IPS-NIHi11 (cell line): ENCODE measurements at regions not wholly inside any gene's neighbourhood (a gene's known extent, or its start where the extent isn't known, plus 50 kb on each side); places are given as distances from the start of the nearest gene placed in this dataset.
"Not testable (repeated sequence)": the region's sequence is repeated elsewhere in the genome, so short reads cannot be mapped to it uniquely, and the experiment has no call there.

Experiments
- DNase-seq: peaks from one replicate; pipeline ENCODE4 v3.0.0; 2012; ENCODE audit warnings: mixed read lengths, low spot score

DNA sequence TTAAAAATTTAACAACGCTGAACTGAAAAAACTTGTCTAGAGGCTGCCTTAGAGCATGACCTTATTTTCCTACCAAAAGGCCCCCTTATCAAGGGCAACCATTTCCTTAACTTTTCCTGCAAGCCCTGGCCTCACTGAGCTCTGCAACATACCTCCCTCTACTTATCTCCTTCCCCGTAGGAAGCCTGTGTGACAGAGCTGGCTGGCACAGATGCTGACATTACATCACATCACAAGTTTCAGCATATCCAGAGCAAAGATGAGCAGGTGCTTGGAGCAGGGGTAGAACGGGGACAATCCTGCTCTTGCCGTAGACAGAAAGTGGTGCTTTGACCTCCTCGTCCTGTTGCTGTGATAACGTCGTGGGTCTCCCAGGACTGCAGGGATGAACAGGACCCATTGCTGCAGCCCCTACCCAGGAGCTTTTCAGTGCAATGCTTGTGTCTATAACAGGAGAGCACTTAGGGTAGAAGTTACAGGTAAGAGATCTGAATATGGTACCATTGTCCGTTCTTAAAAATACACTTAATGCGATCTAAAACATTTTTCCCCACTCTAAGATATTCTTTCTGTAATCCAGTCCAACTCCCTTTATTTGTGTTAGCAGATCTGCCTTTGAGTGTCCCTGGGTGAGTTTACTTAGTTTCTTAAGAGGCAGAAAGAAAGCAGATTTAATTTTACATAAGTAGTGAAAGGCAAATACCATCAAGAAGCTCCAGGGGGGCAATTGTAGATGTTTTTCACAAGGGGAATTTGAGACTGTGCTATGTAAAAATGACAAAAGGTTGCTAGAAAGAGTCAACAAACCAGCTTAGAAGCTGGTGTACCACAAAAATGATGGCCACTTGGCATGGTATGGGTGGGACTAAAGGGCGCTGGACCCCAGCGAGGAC, 101.9 kb upstream of the EFNA5 start:
- peak; percentile 9 for DNase-seq

DNA sequence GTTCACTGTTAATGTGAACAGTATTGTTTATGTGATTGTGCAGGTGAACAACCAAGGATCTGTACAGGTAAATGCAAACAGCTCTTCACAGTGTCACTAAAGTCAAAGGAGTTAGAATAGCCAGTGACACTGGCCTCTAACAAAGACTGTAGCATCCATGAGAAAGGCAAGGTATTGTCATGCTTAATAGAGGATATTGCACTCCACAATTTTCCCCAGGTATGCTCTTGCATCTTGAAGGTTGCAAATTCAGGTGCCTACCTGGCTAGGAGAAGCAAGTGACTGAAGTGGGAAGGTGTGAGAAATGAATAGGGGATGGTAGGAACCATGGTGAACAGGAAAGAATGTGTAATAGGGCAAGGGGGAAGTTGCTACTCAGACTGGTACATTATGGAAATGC, 101.2 kb upstream of the EFNA5 start:
- DNase-seq = no peak

GRCh38 chr5:107770051-107770450, 99.3 kb upstream of the EFNA5 start:
- no peak for DNase-seq

GRCh38 chr5:107769519-107769918, 98.8 kb upstream of the EFNA5 start:
- no peak for DNase-seq

- no peak for DNase-seq
These were observed 96.2 kb upstream of the EFNA5 start for GRCh38 chr5:107766972-107767371.

DNA sequence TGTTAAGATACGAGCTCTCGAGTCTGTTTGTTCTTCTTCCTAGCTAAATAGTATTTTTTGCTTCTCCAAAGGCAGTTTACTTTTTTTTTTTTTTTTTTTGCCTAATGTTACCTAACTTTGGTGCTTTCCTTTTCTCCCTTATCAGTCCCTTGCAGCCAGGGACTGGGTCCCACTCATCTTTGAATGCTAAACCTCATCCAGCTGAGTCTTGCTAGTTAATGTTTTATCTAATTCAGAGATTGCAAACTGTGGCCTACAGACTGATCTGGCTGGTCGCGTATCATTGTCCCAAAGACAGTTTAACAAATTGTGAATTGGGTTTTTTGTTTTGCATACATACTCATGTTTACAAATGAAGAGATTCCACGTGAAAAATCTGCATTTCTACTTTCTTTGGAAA, 95.7 kb upstream of the EFNA5 start:
- no peak for DNase-seq

DNA sequence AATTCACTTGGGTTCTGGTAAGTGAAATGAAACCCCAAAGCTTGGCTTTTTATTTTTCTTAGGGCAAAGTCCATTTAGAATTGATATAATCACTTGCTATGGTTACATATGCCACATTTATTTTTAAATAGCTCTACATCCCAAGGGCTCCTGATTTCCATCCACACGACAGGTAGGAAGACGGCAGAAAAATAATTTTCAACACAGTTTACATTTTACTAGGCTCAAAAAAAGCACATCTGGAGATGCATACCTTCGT, 95.0 kb upstream of the EFNA5 start:
- no peak for DNase-seq

DNA sequence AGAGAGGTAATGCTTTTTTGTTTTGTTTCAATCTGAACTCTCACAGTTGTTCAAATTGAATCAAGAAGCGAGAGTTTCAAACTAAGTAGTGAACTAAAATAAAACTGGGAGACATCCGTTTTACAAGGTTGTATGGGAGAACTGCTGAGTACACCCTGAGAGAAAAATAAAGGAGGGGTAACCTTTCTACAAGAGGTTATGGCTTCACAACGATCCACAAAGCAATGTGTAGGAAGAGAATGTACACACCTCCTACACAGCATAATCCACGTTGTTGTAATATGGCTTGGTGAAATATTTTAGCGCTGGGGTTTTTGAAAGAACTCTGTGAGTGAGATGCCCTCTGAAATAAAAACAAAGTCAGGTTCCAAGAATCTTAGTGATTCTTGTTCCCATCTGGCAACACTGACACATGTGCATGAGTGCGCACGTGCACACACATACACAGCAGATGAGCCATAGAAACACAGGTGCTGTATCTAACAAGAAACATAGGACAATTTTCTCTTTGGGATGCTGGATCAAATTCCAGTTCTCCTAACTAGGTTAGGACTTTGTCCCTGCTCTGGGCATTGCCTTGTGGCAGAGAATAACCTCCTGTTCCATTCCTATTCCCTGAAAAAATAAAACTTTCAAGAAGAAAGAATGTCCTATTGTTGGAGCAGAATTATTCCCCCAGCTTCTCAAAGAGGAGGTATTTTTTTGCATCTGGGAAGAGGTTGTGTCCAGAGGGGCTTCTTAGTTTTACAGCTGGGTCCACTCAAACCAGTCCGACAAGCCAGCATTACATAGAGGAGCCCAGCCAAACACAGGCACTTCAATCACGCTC, 94.5 kb upstream of the EFNA5 start:
- DNase-seq = no peak

GRCh38 chr5:107764282-107764681, 93.5 kb upstream of the EFNA5 start:
- no peak for DNase-seq

DNA sequence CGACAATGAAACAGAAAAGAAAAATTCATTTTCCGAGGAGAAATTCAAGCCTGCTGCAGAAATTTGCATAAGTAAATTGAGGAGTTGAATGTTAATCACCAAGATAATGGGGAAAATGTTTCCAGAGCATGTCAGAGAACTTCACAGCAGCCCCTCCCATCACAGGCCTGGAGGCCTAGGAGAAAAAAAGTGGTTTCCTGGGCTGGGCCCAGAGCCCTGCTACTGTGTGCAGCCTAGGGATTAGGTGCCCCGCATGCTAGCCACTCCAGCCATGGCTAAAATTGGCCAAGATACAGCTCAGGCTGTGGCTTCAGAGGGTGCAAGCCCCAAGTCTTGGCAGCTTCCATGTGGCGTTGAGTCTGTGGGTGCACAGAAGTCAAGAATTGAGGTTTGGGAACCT, 82.7 kb upstream of the EFNA5 start:
- no peak for DNase-seq

DNA sequence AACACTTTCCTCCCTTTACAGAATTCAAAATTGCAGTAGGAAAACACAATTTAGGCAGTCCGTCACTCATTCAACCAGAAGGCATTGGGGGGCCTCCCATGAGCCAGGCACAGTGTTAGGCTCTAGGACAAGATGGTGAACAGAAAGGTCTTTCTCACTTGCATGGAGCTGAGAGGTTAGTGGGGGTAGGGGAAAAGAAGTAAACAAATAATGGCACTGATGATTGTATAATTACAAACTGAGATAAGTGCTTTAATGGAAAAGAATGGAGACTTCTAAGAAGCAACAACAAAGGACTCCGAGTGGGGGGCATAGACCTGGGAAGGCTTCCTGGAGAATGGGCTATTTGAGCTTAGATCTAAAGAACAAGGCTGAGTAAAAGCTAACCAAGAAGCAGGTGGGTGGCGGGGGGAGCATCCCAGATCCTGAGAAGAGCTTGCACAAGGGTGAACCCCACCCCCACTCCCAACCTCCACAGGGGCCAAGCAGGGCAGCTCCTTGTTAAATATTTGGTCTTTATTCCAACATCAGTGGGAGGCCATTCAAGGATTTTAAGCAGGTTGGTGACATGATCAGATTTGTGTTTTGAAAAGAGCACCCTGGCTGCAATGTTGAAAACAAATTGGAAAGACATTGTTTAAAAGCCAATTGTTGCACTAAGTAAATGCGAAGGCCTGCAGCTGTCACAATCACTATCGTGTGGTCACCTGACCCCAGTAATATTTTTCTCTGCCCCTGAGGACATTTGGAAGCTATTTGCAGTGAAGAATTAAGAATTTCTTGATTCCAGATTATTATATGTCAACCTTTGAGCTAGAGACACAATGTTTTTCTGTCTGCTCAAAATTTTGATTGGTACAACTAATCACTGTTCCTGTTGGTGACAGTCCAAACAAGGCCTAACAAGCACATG, 73.9 kb upstream of the EFNA5 start:
- peak; percentile 50 for DNase-seq

GRCh38 chr5:107743373-107744000, 72.8 kb upstream of the EFNA5 start:
- no peak for DNase-seq

GRCh38 chr5:107739661-107740060, 68.9 kb upstream of the EFNA5 start:
- no peak for DNase-seq

DNA sequence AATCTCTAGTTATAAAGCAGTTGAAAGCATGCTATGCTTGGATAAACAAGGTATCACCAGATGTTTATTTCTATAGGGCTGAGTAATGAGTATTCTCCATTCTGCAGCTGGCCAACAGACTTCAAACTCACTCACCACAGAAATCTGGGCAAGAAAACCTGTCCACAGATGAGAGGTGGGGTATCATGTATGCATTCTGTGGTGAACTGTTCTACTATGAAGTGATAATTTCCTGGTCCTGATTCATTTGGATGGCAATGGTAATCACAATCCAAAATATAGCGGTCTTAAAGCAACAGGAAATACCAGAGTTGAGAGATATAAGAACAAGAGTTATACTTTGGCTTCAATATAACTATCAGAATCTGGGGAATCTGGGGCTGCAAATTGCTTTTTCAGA, 65.9 kb upstream of the EFNA5 start:
- no peak for DNase-seq

GRCh38 chr5:107736089-107736488, 65.4 kb upstream of the EFNA5 start:
- DNase-seq = not testable (repeated sequence)

GRCh38 chr5:107735558-107735957, 64.8 kb upstream of the EFNA5 start:
- DNase-seq = no peak

DNA sequence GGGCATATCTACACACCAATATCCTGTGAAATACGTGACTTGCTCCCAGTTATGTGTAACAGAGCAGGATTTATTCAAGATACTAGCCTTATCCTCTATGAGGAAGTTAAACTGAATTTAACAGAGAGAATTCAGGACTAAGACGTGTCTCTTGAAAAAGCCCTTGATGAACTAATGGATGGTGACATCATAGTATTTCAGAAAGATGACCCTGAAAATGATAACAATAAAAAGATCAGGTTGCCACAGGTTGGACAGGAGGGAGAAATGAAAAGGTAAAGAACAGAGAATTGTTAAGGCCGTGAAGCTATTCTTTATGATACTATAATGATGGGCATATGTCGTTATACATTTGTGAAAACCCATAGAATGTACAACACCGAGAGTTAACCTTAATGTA, 56.2 kb upstream of the EFNA5 start:
- DNase-seq = no peak

GRCh38 chr5:107724642-107725041, 53.9 kb upstream of the EFNA5 start:
- no peak for DNase-seq

DNA sequence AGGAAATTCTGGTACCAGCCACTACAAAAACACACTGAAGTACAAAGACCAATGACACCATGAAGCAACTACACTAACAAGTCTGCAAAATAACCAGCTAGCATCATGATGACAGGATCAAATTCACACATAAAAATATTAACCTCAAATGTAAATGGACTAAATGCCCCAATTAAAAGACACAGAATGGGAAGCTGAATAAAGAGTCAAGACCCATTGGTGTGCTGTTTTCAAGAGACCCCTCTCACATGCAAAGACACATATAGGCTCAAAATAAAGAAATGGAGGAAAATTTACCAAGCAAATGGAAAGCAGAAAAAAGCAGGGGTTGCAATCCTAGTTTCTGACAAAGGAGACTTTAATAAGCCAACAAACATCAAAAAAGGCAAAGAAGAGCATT, 50.5 kb upstream of the EFNA5 start:
- not testable (repeated sequence) for DNase-seq
